ENCODE measurements at regions not wholly inside any gene's neighbourhood (a gene's known extent, or its start where the extent isn't known, plus 50 kb on each side); places are given as distances from the start of the nearest gene placed in this dataset.

- no peak for DNase-seq (ENCODE audit: low read depth)
- no peak for TF ChIP-seq CTCF (IDR thresholded peaks at IDR 0.05; ENCODE audit: insufficient read depth, low read depth, low read length, missing control alignments)
- no peak overlapping the region for H3K4me3 ChIP-seq (ENCODE audit: low read length)
Observed at GRCh38 chr9:11551106-11551505, 938.3 kb upstream of the PTPRD start.

- TF ChIP-seq CTCF (IDR thresholded peaks at IDR 0.05; ENCODE audit: insufficient read depth, low read depth, low read length, missing control alignments) = no peak
- H3K4me3 ChIP-seq (ENCODE audit: low read length) = no peak overlapping the region
- no peak for DNase-seq (ENCODE audit: low read depth)
Observed at GRCh38 chr9:11558043-11558442, 945.2 kb upstream of the PTPRD start.

- TF ChIP-seq CTCF (IDR thresholded peaks at IDR 0.05; ENCODE audit: insufficient read depth, low read depth, low read length, missing control alignments) = no peak
- no peak for DNase-seq (ENCODE audit: low read depth)
- no peak overlapping the region for H3K4me3 ChIP-seq (ENCODE audit: low read length)
Observed at GRCh38 chr9:11559001-11559776, 946.4 kb upstream of the PTPRD start.

GRCh38 chr9:11577522-11577921 is 964.7 kb upstream of the PTPRD start:
- DNase-seq (ENCODE audit: low read depth) = no peak
- no peak overlapping the region for H3K4me3 ChIP-seq (ENCODE audit: low read length)
- TF ChIP-seq CTCF (IDR thresholded peaks at IDR 0.05; ENCODE audit: insufficient read depth, low read depth, low read length, missing control alignments) = no peak

DNA sequence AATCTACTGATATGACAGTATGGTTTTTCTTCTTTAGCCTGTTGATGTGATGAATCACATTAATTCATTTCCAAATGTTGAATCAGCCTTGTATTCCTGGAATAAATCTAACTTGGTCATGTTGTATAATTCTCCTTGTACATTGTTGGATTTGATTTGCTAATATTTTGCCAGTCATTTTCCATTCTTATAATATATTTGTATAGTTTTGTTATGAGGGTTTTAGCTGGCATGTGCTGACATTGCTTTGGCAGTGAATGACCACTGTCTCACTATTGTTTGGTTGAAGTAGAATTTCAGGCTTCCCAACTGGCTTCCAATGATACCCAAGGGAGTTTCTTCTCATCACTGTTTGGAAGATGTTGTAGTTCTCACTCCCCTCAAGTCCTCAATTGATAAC is 983.0 kb upstream of the PTPRD start:
- no peak overlapping the region for H3K4me3 ChIP-seq (ENCODE audit: low read length)
- DNase-seq (ENCODE audit: low read depth) = no peak
- TF ChIP-seq CTCF (IDR thresholded peaks at IDR 0.05; ENCODE audit: insufficient read depth, low read depth, low read length, missing control alignments) = no peak

GRCh38 chr9:11618241-11618805 is 1005.5 kb upstream of the PTPRD start:
- no peak for TF ChIP-seq CTCF (IDR thresholded peaks at IDR 0.05; ENCODE audit: insufficient read depth, low read depth, low read length, missing control alignments)
- H3K4me3 ChIP-seq (ENCODE audit: low read length) = no peak overlapping the region
- DNase-seq (ENCODE audit: low read depth) = no peak

DNA sequence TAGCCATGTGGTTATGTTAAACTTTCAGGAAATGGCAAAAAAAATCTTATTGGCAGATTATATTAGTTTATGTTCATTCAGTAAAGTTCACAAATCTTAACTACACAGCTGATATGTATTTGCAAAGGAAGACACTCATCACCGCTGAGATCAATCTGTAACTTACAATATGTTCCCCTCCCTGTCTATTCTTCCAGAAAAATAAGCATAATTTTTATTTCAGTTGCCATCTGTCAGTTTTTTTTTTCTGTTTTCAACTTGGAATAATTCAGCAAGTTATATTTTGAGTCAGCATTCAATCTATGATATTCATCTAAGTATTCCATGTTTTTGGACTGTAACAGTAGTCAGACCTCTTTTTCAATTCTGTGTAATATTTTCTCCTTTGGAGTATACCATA is 1019.9 kb upstream of the PTPRD start:
- no peak for DNase-seq (ENCODE audit: low read depth)
- no peak overlapping the region for H3K4me3 ChIP-seq (ENCODE audit: low read length)
- no peak for TF ChIP-seq CTCF (IDR thresholded peaks at IDR 0.05; ENCODE audit: insufficient read depth, low read depth, low read length, missing control alignments)
